WTC11 (cell line): ENCODE measurements at regions not wholly inside any gene's neighbourhood (a gene's known extent, or its start where the extent isn't known, plus 50 kb on each side); places are given as distances from the start of the nearest gene placed in this dataset.

ENCODE experiments used
- CTCF ChIP-seq: fragments of 200-600 bp; IDR thresholded peaks from 2 replicates; pipeline ENCODE4 v1.8.0; 2022; ENCODE audit warnings: antibody characterized with exemption
- EMX1 ChIP-seq: fragments of 250-450 bp; sonication (Bioruptor Pico); IDR thresholded peaks from 2 replicates; pipeline ENCODE4 v1.8.0; 2021; ENCODE audit warnings: mild to moderate bottlenecking
- IRF2 ChIP-seq: sonication (generic); formaldehyde crosslinking; IDR thresholded peaks from 2 replicates; pipeline ENCODE4 v1.8.0; 2022; ENCODE audit warnings: low read depth, missing genetic modification reagents, borderline replicate concordance
- MAX ChIP-seq: sonication (generic); formaldehyde crosslinking; IDR thresholded peaks from 2 replicates; pipeline ENCODE4 v1.8.0; 2022; ENCODE audit warnings: mild to moderate bottlenecking, missing genetic modification reagents

GRCh38 chr5:57592236-57592635 lies 109.6 kb upstream of the ACTBL2 start:
- TF ChIP-seq EMX1 (no peak), IRF2 (CRISPR knock-in tag) (no peak), MAX (CRISPR knock-in tag) (no peak), CTCF (no peak)
